AG09319 (cell line): ENCODE measurements at regions not wholly inside any gene's neighbourhood (a gene's known extent, or its start where the extent isn't known, plus 50 kb on each side); places are given as distances from the start of the nearest gene placed in this dataset.

Experiments used
- DNase-seq: peaks from one replicate; pipeline ENCODE4 v3.0.0-alpha.2; 2010; ENCODE audit warnings: low read depth; ENCODE audit errors: extremely low read depth
- CTCF ChIP-seq: IDR thresholded peaks from 2 replicates; pipeline ENCODE4 v1.5.1; 2011; ENCODE audit warnings: low read depth, mild to moderate bottlenecking, inconsistent platforms, low read length, moderate library complexity

GRCh38 chr11:32039149-32039548 is 51.7 kb upstream of the RCN1 start:
- TF ChIP-seq CTCF: no peak
- no peak for DNase-seq

GRCh38 chr11:32034680-32035079 is 56.2 kb upstream of the RCN1 start:
- no peak for TF ChIP-seq CTCF
- no peak for DNase-seq

GRCh38 chr11:32034149-32034548 is 56.7 kb upstream of the RCN1 start:
- no peak for TF ChIP-seq CTCF
- peak; percentile 70 for DNase-seq

- no peak for DNase-seq
- no peak for TF ChIP-seq CTCF
Observed at GRCh38 chr11:32033491-32033890, 57.4 kb upstream of the RCN1 start.

GRCh38 chr11:32033067-32033466 is 57.8 kb upstream of the RCN1 start:
- TF ChIP-seq CTCF: no peak
- DNase-seq: no peak

- no peak for DNase-seq
- no peak for TF ChIP-seq CTCF
Observed at GRCh38 chr11:32032478-32032877, 58.4 kb upstream of the RCN1 start.

GRCh38 chr11:32032052-32032451 is 58.8 kb upstream of the RCN1 start:
- TF ChIP-seq CTCF: no peak
- no peak for DNase-seq
